Suprapubic skin (tissue), 4 donors: ENCODE measurements at regions not wholly inside any gene's neighbourhood (a gene's known extent, or its start where the extent isn't known, plus 50 kb on each side); places are given as distances from the start of the nearest gene placed in this dataset.
A peak's percentile ranks its signal among the peaks of the same experiment; 100 is the strongest.

ENCODE experiments used
- DNase-seq, 2 donors: peaks; one replicate each; pipeline ENCODE4 v3.0.0-alpha.2; 2019; ENCODE audit warnings: low spot score in 2 of 2
- H3K27ac ChIP-seq: fragments of 200-600 bp; sonication (generic); one replicate; pipeline ENCODE4 v1.5.1; 2019
- H3K27me3 ChIP-seq: fragments of 200-600 bp; sonication (generic); one replicate; pipeline ENCODE4 v1.5.1; 2019
- H3K36me3 ChIP-seq: fragments of 200-600 bp; sonication (generic); one replicate; pipeline ENCODE4 v1.5.1; 2019
- H3K4me1 ChIP-seq: fragments of 200-600 bp; sonication (generic); one replicate; pipeline ENCODE4 v1.5.1; 2019
- H3K4me3 ChIP-seq: fragments of 200-600 bp; sonication (generic); one replicate; pipeline ENCODE4 v1.5.1; 2019; ENCODE audit warnings: mild to moderate bottlenecking
- H3K9me3 ChIP-seq: fragments of 200-600 bp; sonication (generic); one replicate; pipeline ENCODE4 v1.5.1; 2019
- CTCF ChIP-seq, 2 donors: fragments of 200-600 bp in 1 of 2; fragments of 450-650 bp in 1 of 2; sonication (generic) in 1 of 2; IDR thresholded peaks; one replicate each; pipeline ENCODE4 v1.5.1; 2016 to 2019; ENCODE audit warnings: antibody characterized with exemption in 2 of 2, mild to moderate bottlenecking in 1 of 2, moderate library complexity in 1 of 2
- EP300 ChIP-seq: sonication (generic); formaldehyde crosslinking; IDR thresholded peaks from one replicate; pipeline ENCODE4 v1.6.1; 2017; ENCODE audit warnings: antibody characterized with exemption
- POLR2A ChIP-seq, 2 donors: fragments of 450-650 bp; IDR thresholded peaks; one replicate each; pipeline ENCODE4 v1.6.1; 2017; ENCODE audit warnings: antibody characterized with exemption in 2 of 2, mild to moderate bottlenecking in 2 of 2, moderate library complexity in 2 of 2
- POLR2AphosphoS5 ChIP-seq, 3 donors: sonication (generic); formaldehyde crosslinking; IDR thresholded peaks; one replicate each; pipeline ENCODE4 v1.6.1; 2017; ENCODE audit warnings: antibody characterized with exemption in 3 of 3
- WGBS: methylation state at CpG from one replicate; pipeline ENCODE4 v1.1.5; 2018; 5-methylcytosine and 5-hydroxymethylcytosine counted together

DNA sequence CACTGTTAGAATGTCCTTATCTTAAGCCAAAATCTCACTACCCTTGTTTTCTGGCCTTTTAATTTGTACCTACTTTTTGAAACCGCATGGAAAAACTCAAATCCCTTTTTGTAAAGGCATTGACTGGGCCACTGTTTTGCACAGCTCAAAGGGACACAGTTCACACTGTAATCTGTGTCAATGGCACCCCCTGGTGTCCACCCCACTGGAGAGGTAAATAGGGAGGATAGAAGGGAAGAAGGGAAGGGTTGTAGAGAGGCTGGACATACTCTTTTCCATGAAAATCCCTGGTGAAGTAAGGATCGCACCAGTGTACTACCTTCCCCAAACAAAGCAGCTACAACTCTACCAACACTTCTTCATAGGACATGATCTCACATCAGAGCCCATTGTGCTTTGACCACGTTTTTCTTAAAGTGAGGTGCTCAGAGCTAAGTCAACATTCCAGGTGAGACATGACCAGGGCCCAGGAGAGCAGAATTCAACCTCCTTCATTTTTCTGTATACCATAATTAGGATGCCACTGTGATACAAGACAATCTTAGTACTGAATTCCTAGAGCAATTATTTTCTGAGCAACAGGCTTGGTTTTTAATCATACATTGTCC lies 92.4 kb upstream of the RMDN2 start:
- 46% methylated on average over 3 of the region's 3 CpGs for WGBS

DNA sequence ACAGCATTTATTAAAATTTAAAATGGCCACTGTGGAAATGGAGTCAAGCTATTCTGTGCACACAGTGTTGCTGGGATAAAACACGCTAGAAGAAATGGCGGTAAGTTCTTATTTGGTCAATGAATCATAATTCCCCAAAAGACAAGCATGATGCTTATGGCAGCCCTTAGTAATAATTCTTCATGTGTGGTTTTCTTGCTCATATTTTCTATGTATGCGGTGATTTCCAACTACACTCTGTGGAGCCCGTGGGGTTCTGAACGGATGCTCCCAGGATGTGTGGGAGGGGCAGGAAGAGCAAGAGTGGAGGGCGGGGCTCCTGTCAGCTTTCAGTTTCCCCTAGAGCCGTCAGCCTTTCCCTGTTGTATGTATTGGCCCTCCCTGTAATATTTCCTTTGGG lies 91.7 kb upstream of the RMDN2 start:
- H3K9me3 ChIP-seq, result no peaks in the 10 kb centered on the region
- H3K4me1 ChIP-seq, result peaks cover 6% of the 10 kb centered on the region
- no peak overlapping the region for H3K4me3 ChIP-seq
- no peaks in the 10 kb centered on the region for H3K27me3 ChIP-seq
- no peak for DNase-seq
- no peak overlapping the region for H3K27ac ChIP-seq
- TF ChIP-seq POLR2AphosphoS5 (IDR thresholded peaks at IDR 0.05), result no peak
- TF ChIP-seq POLR2A (IDR thresholded peaks at IDR 0.05), result no peak
- TF ChIP-seq CTCF (IDR thresholded peaks at IDR 0.05), result no peak
- no peaks in the 10 kb centered on the region for H3K36me3 ChIP-seq
- 42% methylated on average over 6 of the region's 7 CpGs for WGBS

More for the DNA sequence above, 92.4 kb upstream of the RMDN2 start:
- no peak for TF ChIP-seq EP300
- TF ChIP-seq POLR2A (IDR thresholded peaks at IDR 0.05), result no peak
- TF ChIP-seq CTCF (IDR thresholded peaks at IDR 0.05), result peak; percentile 59 to 76
- no peak for TF ChIP-seq POLR2AphosphoS5 (IDR thresholded peaks at IDR 0.05)
- Histone ChIP-seq H3K27ac (no peak overlapping the region), H3K36me3 (no peaks in the 10 kb centered on the region), H3K27me3 (no peaks in the 10 kb centered on the region), H3K4me1 (peaks cover 8% of the 10 kb centered on the region), H3K9me3 (no peaks in the 10 kb centered on the region), H3K4me3 (no peak overlapping the region)
- DNase-seq, result peak; percentile 92

- DNase-seq, result no peak
- H3K27ac ChIP-seq, result no peak overlapping the region
- WGBS, result 98% methylated on average over 3 of the region's 3 CpGs
- H3K4me1 ChIP-seq, result peaks cover 3% of the 10 kb centered on the region
- H3K4me3 ChIP-seq, result no peak overlapping the region
- no peaks in the 10 kb centered on the region for H3K27me3 ChIP-seq
- no peaks in the 10 kb centered on the region for H3K36me3 ChIP-seq
- TF ChIP-seq EP300 (no peak), CTCF (IDR thresholded peaks at IDR 0.05) (no peak), POLR2AphosphoS5 (IDR thresholded peaks at IDR 0.05) (no peak), POLR2A (IDR thresholded peaks at IDR 0.05) (no peak)
- H3K9me3 ChIP-seq, result no peaks in the 10 kb centered on the region
Observed at GRCh38 chr2:37836270-37836669, 88.8 kb upstream of the RMDN2 start.

DNA sequence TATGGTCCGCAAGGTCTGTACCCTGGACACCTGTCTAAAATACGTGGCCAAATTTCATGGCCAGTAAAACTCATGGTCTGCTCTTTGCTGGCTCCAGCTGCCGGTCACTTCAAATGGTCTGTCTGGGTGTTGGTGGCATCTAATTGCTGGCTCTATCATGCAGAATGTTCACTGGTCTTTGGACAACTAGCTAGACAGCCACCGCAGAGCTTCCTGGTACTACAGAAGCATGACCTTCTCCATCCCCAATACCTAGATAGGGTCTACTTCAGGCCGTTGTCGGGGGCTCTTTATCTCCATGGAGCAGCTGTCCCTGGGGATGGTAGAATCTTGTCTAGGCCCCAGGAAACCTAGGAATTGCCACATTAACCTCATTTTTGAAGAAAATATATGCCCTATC lies 88.4 kb upstream of the RMDN2 start:
- no peak overlapping the region for H3K4me3 ChIP-seq
- 88% methylated on average over 6 of the region's 6 CpGs for WGBS
- no peak for DNase-seq

DNA sequence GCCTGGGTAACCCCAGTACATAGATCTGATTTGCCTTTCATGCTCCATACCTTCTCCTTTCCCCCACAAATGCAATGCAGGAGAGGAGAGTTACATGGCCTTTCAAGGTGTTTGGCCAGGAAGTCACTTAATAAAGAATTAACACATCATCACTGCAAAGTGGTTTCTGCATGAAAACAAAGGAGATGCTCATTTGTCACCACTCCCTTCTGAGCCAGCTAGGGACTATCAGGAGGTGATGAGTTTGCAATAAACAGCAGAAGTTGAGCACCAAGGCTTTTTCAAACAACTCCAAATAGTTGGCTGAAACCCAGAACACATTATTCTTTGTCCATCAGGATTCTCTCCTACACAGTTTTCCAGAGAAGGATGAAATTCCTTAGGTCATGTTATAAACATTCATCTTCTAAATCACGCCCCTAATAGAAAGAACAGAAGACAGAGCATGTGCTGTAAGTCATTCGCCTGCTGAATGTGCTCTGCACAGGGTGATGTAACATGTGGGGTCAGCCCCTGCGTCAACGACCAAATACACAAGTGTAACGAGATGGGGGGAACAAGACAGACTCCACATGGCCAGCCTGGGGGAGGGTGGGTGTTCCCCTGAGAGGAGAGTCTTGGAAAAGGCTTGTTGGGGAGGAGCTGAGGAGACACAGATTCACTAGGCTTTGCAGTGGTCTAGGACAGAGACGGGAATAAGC lies 87.3 kb upstream of the RMDN2 start:
- Histone ChIP-seq H3K4me1 (no peaks in the 10 kb centered on the region), H3K4me3 (no peak overlapping the region), H3K27me3 (no peaks in the 10 kb centered on the region), H3K36me3 (no peaks in the 10 kb centered on the region), H3K27ac (no peak overlapping the region), H3K9me3 (no peaks in the 10 kb centered on the region)
- no peak for DNase-seq
- 79% methylated on average over 6 of the region's 6 CpGs for WGBS
- TF ChIP-seq POLR2AphosphoS5 (IDR thresholded peaks at IDR 0.05) (no peak), CTCF (IDR thresholded peaks at IDR 0.05) (no peak), POLR2A (IDR thresholded peaks at IDR 0.05) (no peak), EP300 (no peak)

More for the DNA sequence above, 88.4 kb upstream of the RMDN2 start:
- no peak overlapping the region for H3K27ac ChIP-seq
- TF ChIP-seq EP300, result no peak
- no peaks in the 10 kb centered on the region for H3K27me3 ChIP-seq
- no peaks in the 10 kb centered on the region for H3K9me3 ChIP-seq
- H3K36me3 ChIP-seq, result no peaks in the 10 kb centered on the region
- H3K4me1 ChIP-seq, result peaks cover 3% of the 10 kb centered on the region
